Keratinocyte (primary cell): ENCODE measurements at regions not wholly inside any gene's neighbourhood (a gene's known extent, or its start where the extent isn't known, plus 50 kb on each side); places are given as distances from the start of the nearest gene placed in this dataset.

Experiments used
- EZH2 ChIP-seq: IDR thresholded peaks from one replicate; pipeline ENCODE4 v1.6.1; 2012; ENCODE audit warnings: inconsistent platforms, mild to moderate bottlenecking, low read length, moderate library complexity
- TF ChIP-seq, protein P1 (sequence below), 3 experiments: IDR thresholded peaks in 1 of 3; conservative IDR thresholded peaks in 1 of 3; optimal IDR thresholded peaks in 1 of 3; 2 replicates in 2 of 3; 3 replicates in 1 of 3; pipeline versions ENCODE3 to v1.5.1; 2011; ENCODE audit warnings: low read length in 3 of 3, mild to moderate bottlenecking in 3 of 3, moderate library complexity in 2 of 3, control low read depth in 1 of 3, inconsistent platforms in 1 of 3; ENCODE audit not compliant: insufficient read depth in 2 of 3; ENCODE audit errors: extremely low read depth in 1 of 3

DNA sequence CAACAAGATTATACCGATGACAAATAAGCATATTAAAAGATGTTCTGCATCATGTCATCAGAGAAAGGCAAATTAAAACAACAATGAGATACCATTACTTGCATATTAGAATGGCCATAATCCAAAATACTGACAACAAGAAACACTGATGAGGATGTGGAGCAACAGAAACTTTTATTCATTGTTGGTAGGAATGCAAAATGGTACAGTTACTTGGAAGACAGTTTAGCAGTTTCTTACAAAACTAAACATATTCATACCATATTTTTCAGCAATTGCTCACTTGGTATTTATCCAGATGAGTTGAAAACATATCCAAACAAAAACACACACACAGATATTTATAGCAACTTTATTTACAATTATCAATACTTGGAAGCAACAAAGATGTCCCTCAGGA, 160.9 kb upstream of the MME start:
- TF ChIP-seq, protein P1, sequence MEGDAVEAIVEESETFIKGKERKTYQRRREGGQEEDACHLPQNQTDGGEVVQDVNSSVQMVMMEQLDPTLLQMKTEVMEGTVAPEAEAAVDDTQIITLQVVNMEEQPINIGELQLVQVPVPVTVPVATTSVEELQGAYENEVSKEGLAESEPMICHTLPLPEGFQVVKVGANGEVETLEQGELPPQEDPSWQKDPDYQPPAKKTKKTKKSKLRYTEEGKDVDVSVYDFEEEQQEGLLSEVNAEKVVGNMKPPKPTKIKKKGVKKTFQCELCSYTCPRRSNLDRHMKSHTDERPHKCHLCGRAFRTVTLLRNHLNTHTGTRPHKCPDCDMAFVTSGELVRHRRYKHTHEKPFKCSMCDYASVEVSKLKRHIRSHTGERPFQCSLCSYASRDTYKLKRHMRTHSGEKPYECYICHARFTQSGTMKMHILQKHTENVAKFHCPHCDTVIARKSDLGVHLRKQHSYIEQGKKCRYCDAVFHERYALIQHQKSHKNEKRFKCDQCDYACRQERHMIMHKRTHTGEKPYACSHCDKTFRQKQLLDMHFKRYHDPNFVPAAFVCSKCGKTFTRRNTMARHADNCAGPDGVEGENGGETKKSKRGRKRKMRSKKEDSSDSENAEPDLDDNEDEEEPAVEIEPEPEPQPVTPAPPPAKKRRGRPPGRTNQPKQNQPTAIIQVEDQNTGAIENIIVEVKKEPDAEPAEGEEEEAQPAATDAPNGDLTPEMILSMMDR (optimal IDR thresholded peaks at IDR 0.05 in 1 of 3, IDR thresholded peaks at IDR 0.05 in 1 of 3, conservative IDR thresholded peaks at IDR 0.05 in 1 of 3; ENCODE audit: extremely low read depth in 1 of 3, insufficient read depth in 2 of 3, low read length in 3 of 3) = no peak
- no peak for TF ChIP-seq EZH2
